Neutrophil (primary cell): ENCODE measurements at regions not wholly inside any gene's neighbourhood (a gene's known extent, or its start where the extent isn't known, plus 50 kb on each side); places are given as distances from the start of the nearest gene placed in this dataset.
A peak's percentile ranks its signal among the peaks of the same experiment; 100 is the strongest.

Source experiments
- H3K27ac ChIP-seq: fragments of 200-600 bp; sonication (generic); 2 replicates; pipeline ENCODE4 v1.5.1; 2016; ENCODE audit warnings: mild to moderate bottlenecking, moderate library complexity
- H3K27me3 ChIP-seq: fragments of 200-600 bp; sonication (generic); 2 replicates; pipeline ENCODE4 v1.6.0; 2016; ENCODE audit warnings: mild to moderate bottlenecking
- H3K36me3 ChIP-seq: fragments of 200-600 bp; sonication (generic); 2 replicates; pipeline ENCODE4 v1.5.1; 2017
- H3K4me1 ChIP-seq, 2 experiments: fragments of 200-600 bp in 1 of 2; sonication (generic) in 1 of 2; 1 replicate in 1 of 2; 2 replicates in 1 of 2; pipeline versions ENCODE4 v1.5.1 to v1.6.1; 2013 to 2016; ENCODE audit warnings: low read depth in 1 of 2, low read length in 1 of 2, mild to moderate bottlenecking in 1 of 2, moderate library complexity in 1 of 2; ENCODE audit not compliant: control insufficient read depth in 1 of 2, insufficient read depth in 1 of 2
- H3K4me3 ChIP-seq, 2 experiments: fragments of 200-600 bp in 1 of 2; sonication (generic) in 1 of 2; 1 replicate in 1 of 2; 2 replicates in 1 of 2; pipeline ENCODE4 v1.5.1; 2013 to 2016; ENCODE audit warnings: low read depth in 1 of 2, low read length in 1 of 2, mild to moderate bottlenecking in 1 of 2, moderate library complexity in 1 of 2
- H3K9me3 ChIP-seq: fragments of 200-600 bp; sonication (generic); 2 replicates; pipeline ENCODE4 v1.5.1; 2016
- CTCF ChIP-seq: fragments of 200-600 bp; sonication (generic); IDR thresholded peaks from 2 replicates; pipeline ENCODE4 v1.5.1; 2016; ENCODE audit warnings: antibody characterized with exemption

- no peaks in the 10 kb centered on the region for H3K4me1 ChIP-seq
- TF ChIP-seq CTCF: peak; percentile 18
- H3K4me3 ChIP-seq: no peak overlapping the region
- no peaks in the 10 kb centered on the region for H3K27me3 ChIP-seq
- no peaks in the 10 kb centered on the region for H3K9me3 ChIP-seq
- no peaks in the 10 kb centered on the region for H3K36me3 ChIP-seq
- H3K27ac ChIP-seq: no peak overlapping the region
Measured at GRCh38 chr16:59192551-59193199, 458.6 kb upstream of the GOT2 start.

GRCh38 chr16:59190731-59191130, 456.6 kb upstream of the GOT2 start:
- H3K4me1 ChIP-seq: no peaks in the 10 kb centered on the region
- no peaks in the 10 kb centered on the region for H3K36me3 ChIP-seq
- H3K27ac ChIP-seq: no peak overlapping the region
- no peak for TF ChIP-seq CTCF
- no peaks in the 10 kb centered on the region for H3K9me3 ChIP-seq
- H3K4me3 ChIP-seq: no peak overlapping the region
- H3K27me3 ChIP-seq: no peaks in the 10 kb centered on the region

- Histone ChIP-seq H3K36me3 (no peaks in the 10 kb centered on the region), H3K27ac (no peak overlapping the region), H3K9me3 (no peaks in the 10 kb centered on the region), H3K27me3 (no peaks in the 10 kb centered on the region), H3K4me1 (no peaks in the 10 kb centered on the region), H3K4me3 (no peak overlapping the region)
- TF ChIP-seq CTCF: no peak
Measured at GRCh38 chr16:59188029-59188428, 453.9 kb upstream of the GOT2 start.

GRCh38 chr16:59181821-59182420, 447.8 kb upstream of the GOT2 start:
- no peaks in the 10 kb centered on the region for H3K4me1 ChIP-seq
- H3K9me3 ChIP-seq: no peaks in the 10 kb centered on the region
- H3K4me3 ChIP-seq: no peak overlapping the region
- TF ChIP-seq CTCF: no peak
- H3K27me3 ChIP-seq: no peaks in the 10 kb centered on the region
- H3K27ac ChIP-seq: no peak overlapping the region
- no peaks in the 10 kb centered on the region for H3K36me3 ChIP-seq

- no peak for TF ChIP-seq CTCF
- Histone ChIP-seq H3K4me3 (no peak overlapping the region), H3K4me1 (no peaks in the 10 kb centered on the region), H3K27ac (no peak overlapping the region), H3K9me3 (no peaks in the 10 kb centered on the region), H3K36me3 (no peaks in the 10 kb centered on the region), H3K27me3 (no peaks in the 10 kb centered on the region)
Measured at GRCh38 chr16:59180083-59180476, 446.0 kb upstream of the GOT2 start.
